ENCODE measurements at regions not wholly inside any gene's neighbourhood (a gene's known extent, or its start where the extent isn't known, plus 50 kb on each side); places are given as distances from the start of the nearest gene placed in this dataset.

DNA sequence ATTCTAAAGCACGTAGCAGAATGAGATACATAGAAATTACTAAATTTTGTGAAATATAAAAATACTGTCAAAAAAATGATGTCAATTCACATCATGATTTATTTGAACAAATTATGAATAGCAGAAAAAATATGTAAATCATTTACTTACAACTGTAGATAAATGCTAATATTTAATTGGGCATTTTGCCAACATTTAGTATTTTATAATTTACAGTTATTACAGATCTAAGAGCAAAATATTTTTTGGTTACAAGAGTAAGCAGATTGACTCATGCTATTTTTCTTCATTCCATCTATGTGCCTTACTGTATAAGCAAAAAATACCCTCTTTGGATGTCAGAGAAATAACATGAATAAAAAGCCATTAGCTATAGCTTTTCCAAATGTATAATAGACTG is 282.3 kb upstream of the RGS18 start:
- TF ChIP-seq EZH2 (IDR thresholded peaks at IDR 0.05) (no peak), POLR2AphosphoS5 (IDR thresholded peaks at IDR 0.05; ENCODE audit: borderline replicate concordance, low read depth, low read length) (no peak)
